HepG2 (cell line): ENCODE measurements at regions not wholly inside any gene's neighbourhood (a gene's known extent, or its start where the extent isn't known, plus 50 kb on each side); places are given as distances from the start of the nearest gene placed in this dataset.

Experiments used
- AFF4 ChIP-seq: sonication (generic); formaldehyde crosslinking; IDR thresholded peaks from 2 replicates; pipeline ENCODE4 v1.4.0; 2020; ENCODE audit warnings: missing genetic modification reagents
- HNF1A ChIP-seq, 2 experiments: sonication (generic) in 1 of 2; formaldehyde crosslinking in 1 of 2; IDR thresholded peaks; 2 replicates each; pipeline versions ENCODE4 v1.4.0 to v1.6.1; 2016 to 2020; ENCODE audit warnings: borderline replicate concordance in 1 of 2, low read depth in 1 of 2, mild to moderate bottlenecking in 1 of 2, missing genetic modification reagents in 1 of 2
- JUN ChIP-seq: sonication (generic); formaldehyde crosslinking; IDR thresholded peaks from 2 replicates; pipeline ENCODE4 v1.4.0; 2020; ENCODE audit warnings: mild to moderate bottlenecking, missing genetic modification reagents
- ZNF33B ChIP-seq: sonication (generic); formaldehyde crosslinking; IDR thresholded peaks from 2 replicates; pipeline ENCODE4 v1.5.1; 2020; ENCODE audit warnings: mild to moderate bottlenecking, missing genetic modification reagents
- ZNF574 ChIP-seq: sonication (generic); formaldehyde crosslinking; IDR thresholded peaks from 2 replicates; pipeline ENCODE4 v1.4.0; 2020; ENCODE audit warnings: missing genetic modification reagents

- no peak for TF ChIP-seq AFF4 (CRISPR knock-in tag)
- no peak for TF ChIP-seq HNF1A (IDR thresholded peaks at IDR 0.05; ENCODE audit: low read depth)
- TF ChIP-seq HNF1A (CRISPR knock-in tag; IDR thresholded peaks at IDR 0.05; ENCODE audit: borderline replicate concordance) = no peak
- TF ChIP-seq JUN (CRISPR knock-in tag) = no peak
- TF ChIP-seq ZNF33B = no peak
- no peak for TF ChIP-seq ZNF574
- TF ChIP-seq, all 625 proteins: peak for 0
Observed at GRCh38 chr18:1526991-1527390, 622.3 kb downstream of the ADCYAP1 start (continued).
